NCI-H2227 treated with DMSO at 0.1 percent for 48 hours (cell line): ENCODE measurements at regions not wholly inside any gene's neighbourhood (a gene's known extent, or its start where the extent isn't known, plus 50 kb on each side); places are given as distances from the start of the nearest gene placed in this dataset.
A peak's percentile ranks its signal among the peaks of the same experiment; 100 is the strongest.

Experiments
- DNase-seq: peaks from one replicate; lab custom pipeline; 2025; lab: John Stamatoyannopoulos, UW

DNA sequence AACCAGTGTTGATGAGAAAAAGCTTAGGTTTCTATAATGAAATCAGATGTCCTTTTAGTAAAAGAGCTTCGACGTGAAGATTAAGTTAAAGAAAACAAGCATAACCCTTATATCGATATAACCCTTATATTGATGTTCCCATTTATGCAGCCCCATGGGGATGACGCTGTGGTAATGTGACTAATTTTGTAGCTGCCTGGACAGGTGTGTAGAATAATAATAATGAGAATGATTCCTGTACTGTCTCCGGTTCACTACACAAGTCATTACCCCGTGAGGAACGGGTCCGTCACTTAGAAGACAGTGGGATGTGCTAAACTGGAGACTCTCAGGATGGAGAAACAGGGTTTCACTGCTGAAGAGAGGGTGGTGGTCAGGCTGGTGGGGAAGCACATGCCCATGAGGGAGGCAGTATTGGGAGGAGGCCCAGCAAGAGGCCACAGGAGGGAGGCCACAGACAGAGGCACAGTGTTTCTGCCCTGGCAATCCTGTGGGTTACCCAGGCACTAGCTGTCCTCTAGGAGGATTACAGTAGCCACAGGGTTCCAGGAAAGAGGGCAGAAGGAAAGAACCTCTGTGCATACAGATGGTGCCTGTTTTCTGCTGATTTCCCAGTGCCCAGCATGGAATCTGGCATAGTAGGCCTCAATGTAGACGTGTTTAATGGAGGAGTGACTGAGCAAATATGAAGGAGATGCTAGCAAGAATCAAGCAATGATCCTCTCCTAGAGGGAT is 191.1 kb upstream of the TSC22D2 start:
- DNase-seq, result no peak

DNA sequence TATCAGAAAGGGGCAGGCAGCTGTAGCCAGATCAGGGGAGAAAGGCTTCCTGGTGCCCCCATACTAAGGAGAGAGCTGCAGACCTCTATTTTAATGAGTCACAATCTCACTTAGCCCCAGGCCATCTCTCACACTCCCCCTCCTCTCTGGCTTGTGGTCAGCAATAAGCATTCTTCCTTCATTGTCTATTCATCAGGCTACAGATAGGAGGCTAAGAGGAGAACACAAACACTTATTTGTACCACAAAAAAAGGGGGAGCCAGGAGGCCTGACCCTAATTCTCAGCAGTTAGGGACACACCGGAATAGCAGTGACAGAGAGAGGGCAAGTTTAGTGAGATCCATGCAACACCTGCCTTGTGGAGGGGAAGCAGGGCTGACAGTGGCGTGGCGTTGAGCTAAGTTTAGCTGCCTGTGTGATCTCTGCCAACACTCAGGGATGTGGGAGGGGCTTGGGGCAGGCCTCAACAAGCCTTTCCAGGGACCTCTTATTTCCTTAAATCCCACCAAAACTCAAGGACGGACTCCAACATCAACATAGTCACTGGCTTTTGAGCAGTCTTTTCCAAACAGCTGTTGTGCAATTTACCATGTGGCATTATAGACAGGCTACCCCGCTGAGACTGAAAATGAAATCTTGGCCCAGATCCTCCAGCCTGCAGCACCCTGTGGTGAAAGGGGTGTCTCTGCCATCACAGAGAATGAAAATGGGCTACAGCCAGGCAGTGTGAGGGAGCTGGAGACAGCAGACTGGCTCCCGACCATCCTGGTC is 191.9 kb upstream of the TSC22D2 start:
- DNase-seq, result peak; percentile 42

DNA sequence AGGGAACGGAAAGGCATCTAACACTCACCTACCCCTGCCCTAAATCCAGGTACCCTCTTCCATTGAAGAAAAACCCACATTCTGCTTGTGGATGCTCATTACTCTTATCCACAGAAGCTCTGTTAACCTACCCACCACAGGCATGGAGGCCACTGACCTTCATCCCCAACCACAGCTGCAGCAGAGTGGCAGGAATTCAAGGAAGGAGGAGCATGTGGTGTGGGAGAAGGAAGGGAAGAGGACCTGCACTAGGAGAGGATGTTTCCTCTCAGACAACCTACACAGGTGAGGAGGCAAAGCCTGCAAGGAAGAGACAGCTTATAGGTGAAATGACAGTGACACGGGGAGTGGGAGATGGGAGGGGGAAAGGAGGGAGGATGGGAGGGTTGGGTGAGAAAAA is 192.5 kb upstream of the TSC22D2 start:
- no peak for DNase-seq

DNA sequence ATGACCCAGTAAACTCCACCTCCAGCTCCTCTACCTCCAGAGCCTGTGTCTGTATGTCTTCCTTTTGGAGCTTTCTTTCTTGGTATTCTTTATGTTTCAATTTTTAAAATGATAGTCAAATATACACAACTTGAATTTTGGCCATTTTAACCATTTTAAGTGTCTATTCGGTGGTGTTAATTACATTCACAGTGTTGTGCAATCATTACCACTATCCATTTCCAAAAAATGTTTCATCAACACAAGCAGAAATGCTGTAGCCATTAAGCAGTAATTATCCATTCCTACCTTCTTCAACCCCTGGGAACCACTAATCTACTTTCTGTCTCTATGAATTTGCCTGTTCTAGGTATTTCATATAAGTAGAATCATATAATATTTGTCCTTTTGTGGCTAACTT is 194.5 kb upstream of the TSC22D2 start:
- DNase-seq, result no peak

DNA sequence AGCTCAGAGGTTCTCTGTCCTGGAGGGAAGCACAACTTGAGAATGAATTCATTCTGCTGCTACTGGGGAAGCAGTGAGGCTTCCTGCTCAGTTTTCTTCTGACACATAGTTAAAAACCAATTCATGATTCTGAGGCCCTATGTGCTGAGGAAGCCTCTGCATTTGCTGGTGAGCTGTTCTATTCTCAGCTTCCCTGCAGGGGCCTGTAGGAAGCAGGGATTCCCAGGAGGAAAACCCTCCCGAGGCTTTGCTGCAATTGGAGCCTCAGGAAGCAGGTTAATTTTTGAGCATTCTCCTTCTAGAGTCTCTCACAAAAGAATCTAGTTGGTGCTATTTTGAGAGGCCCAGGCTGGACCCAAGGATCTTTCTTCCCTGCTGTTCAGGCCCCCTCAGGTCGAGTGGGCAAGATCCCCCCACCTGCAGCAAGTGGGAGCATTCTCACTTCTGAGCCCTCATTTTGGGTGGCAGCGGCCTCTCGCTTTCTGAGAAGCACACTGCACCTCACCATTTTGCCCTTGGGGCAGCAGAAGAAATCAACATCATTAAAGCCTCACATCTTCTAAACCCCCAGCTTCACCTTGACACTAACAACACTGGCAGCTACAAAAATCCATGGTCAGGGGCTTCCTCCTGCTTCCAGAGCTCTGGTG is 197.5 kb upstream of the TSC22D2 start:
- DNase-seq, result no peak

DNA sequence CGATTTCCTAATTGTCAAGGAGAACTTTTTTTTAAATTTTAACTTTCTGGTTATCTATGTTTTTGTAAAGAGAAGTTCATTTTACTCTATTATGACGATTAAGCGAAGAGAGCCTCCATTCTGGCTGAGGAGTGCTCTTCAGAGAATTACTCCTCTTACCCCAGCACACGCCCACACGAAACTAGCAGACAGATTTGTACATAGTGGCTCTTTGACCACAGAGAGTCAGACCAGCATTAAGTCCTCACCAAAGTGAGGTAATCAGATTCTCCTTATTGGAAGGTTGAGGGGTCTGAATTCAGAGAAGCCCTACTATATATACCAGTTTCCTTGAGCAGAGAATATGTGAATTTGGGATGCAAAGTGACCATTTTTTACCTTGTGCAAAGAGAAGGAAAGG is 204.8 kb upstream of the TSC22D2 start:
- DNase-seq, result no peak

DNA sequence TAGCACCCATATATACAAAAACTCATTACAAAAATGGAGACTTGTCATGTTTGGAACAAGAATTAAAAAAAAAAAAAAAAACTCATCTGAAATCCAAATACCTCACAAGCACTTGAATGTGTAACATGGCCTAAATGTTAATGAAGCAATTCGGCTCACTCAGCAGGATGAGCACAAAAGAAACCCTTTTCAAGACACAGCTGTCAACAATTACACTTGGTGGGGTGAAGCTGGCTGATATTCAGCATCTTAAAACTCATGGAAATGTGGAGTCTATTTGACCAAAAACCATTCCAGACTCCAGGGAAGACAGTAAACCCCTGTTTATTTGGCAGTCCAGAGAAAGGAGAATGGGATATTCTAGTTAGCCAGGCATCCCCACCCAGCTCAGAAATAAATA is 205.4 kb upstream of the TSC22D2 start:
- no peak for DNase-seq

DNA sequence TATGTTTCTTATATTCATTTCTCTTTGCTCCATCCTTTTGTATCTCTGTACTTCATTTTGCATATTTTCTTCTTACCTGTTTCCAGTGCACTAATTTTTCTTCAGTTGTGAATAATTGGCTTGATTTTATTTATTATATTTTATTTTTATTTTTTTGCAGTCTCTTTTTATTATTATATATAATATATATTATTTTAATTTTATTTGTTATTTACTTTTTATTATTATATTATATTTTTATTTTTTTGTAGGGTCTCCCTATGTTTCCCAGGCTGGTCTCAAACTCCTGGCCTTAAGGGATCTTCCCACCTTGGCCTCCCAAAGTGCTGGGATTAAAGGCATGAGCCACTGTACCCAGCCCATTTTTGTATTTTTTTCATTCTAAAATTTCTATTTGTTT is 213.1 kb upstream of the TSC22D2 start:
- no peak for DNase-seq

DNA sequence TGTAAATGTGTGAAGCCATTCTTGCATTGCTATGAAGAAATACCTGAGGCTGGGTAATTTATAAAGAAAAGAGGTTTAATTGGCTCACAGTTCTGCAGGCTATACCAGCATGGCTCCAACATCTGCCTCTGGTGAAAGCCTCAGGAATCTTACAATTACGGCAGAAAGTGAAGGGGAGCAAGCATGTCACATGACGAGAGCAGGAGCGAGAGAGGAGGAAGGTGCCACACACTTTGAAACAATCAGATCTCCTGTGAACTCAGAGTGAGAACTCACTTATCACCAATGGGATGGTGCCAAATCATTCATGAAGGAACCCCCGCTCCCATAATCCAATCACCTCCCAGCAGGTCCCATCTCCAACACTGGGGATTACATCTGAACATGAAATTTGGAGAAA is 213.6 kb upstream of the TSC22D2 start:
- DNase-seq, result no peak

DNA sequence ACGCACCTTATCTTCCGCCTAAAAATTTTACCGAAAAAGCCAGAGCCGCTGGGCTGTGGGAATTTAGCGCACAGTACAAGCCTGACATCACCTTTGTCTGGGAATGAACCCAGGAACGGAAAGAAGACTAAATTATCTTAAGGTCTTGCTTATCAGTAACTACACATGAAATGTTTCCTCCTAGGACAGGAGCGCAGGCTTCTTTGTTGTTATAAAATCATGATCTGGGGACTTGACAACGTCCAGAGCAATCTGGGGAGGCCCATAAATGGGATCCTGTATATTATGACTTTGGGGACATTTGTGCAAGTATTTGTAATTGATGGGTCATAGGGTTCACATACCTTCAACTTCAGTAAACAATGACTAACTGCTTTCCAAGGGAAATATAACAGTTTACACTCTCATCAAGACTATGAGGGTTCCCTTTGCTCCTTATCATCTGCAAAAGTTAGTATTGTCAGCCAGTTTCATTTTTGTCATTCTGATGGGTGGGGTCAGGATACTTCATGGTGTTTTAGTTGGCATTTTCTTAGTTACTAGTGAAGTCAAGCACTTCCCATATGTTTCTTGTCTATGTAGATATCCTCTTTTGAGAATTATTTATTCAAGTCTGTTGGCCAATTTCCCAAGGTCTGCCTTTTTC is 213.9 kb upstream of the PFN2 start:
- no peak for DNase-seq

DNA sequence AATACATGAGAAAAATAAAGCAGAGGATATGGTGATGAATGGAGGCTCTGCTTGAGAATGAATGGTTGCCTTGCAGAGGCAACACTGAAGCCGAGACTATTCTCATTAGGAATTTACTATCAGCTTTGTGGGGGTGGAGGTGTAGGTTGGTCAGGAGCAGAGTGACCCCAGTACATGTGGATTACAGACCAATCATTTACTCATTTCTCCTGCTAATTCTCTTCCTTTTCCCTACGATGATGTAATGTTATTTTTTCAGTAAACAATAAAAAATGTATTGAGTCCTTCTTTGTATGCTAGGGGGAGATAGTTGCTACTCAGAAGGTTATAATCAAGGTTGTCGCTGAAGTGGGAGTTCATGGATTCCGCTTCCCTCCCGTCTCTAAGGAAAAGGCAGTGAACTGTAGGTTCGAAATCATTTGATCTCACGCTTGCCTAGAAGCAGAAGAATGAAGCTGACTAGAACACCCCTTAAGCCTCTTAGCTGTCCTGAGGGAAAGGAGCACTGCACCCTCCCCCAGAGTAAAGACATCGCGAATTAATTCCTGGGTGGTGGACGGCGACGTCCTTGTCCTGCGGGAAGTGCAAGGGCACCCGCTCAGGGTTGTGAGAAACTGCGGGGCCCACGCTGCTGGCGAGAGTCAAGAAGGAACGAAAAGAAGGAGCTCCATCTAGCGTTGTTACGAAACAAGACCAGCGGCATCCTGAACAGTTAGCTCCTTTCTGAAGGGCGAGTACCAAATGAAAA is 213.2 kb upstream of the PFN2 start:
- peak; percentile 79 for DNase-seq

DNA sequence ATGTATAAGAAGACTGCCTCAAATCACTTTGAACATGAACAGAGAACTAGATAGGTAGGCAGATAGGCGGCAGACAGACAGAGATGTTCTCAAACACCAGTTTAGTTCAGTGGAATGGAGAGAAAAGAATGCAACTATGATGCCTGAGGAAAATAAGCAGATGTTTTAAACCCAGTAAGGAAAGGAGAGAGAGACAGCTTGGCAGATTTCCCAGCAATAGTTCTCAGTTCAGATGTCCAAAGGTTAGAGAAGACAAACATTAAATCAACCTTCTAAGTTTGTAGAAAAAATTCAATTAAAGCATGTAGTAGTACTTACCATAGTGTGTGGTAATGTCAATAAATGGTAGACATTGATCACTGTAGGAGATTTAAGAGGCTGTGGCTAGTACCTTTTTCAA is 209.6 kb upstream of the PFN2 start:
- no peak for DNase-seq

DNA sequence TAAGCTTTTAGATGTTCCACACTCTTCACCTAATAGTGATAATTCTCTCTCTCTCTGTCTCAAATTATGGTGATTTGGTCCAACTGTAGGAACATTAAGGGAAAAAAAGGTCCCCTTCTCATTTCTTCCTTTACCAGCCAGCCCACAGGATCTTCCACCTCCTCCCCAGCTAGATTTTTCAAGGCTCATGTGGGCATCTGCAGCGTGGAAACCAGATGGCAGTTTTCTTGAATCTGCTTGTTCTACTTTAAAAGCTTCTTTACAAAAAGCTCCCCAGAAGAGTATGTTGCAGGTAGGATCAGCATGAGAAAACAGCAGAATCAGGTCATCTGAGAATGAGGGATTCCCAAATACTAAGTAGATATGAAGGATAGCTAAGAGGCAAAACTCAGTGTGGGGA is 208.6 kb upstream of the PFN2 start:
- no peak for DNase-seq

DNA sequence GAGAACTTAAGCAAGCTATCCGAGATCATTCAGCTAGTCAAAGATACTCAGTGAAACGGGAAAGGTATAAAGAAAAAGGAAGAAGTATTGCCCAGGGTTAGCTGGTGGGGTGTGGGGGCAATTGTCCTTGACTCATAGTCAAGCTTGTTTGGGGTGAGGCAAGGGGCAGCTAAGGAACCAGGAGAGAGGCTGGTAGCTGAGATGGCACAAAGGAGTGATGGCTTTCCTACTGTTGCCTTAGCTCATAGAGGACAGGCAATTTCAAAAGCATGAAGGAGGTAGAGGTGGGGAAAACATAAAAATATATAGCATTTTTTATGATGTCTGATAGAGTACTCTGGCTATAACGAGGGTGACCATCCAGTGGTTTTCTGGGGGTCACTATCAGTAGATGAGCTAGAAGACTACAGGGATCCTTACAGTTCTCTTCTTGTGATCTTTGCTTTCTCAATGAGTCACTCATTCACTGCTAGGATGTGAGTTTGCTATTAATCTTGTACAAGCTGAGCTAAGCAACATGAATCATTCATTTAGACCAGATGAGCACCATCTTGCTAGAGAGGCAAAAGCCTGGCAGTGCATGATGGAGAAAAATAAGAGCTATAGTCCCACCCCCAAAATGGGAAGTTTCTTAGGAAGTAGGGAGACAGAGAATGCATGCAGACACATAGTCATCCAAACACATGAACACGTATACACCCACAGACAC is 207.1 kb upstream of the PFN2 start:
- no peak for DNase-seq

DNA sequence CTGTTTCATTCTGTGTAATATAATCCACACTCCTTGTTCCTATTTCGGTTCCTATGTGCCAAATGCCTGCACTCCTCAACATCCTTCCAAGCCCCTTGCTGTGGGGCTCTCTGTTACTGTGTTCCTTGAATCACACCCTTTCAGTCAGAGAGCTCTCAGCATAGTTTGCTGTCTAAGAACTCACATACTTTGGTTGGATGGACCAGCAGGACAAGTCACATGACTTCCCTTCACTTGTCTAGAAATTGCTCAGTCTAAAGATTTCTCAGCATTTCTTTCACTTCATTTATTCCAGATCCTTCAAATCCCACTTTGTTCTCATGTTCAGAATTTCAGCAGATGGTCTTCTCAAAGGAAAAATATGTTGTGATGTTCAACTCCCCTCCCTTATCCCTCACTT is 203.5 kb upstream of the PFN2 start:
- no peak for DNase-seq

DNA sequence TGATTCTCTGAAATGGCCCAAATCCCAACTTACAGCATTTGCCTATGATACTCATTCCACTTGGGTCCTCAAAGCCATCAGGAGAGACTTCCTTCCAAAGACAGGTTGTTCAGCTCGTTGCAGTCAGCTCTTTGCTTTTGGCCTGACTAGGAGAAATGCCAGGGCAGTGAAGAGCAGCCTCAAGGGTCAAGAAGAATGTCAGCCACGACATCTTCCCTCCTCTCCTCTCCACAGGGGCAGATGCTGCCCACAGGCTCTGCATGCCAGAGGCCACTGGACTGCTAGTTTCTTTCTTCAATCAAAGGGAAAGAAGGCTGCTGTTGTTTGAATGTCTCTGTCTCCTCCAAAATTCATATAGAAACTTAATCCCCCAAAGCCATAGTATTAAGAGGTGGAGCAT is 201.7 kb upstream of the PFN2 start:
- no peak for DNase-seq

DNA sequence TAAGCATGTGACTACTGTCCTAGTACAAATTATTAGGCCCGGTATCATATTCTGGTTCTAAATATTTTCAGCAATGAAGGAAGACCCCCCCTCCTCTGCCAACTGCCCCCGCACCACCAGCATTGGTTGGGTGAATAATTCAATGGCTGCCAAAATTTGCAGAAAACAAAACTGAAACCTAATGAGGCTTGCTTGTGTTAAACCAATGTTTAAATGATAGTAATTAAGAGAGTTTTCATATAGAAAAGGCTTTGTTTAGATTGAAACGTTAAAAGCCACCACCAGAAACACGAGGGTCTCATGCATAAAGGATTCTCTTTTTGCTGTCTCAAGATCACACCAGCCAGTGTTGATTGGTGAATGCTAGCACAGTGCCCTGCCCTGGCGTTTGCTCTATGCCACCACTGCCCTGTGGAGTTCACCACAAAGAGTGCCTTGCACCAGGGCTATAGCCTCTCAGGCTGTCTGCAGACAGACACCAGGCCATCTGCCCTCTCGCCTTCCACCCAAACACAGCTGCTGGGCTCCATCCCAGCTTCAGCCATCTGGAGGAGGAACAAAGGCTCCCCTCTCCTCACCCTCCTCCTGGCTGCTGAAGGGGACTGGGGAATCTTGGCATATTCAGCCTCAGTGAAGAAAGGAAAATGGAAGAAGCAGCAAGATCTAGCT is 200.3 kb upstream of the PFN2 start:
- no peak for DNase-seq

DNA sequence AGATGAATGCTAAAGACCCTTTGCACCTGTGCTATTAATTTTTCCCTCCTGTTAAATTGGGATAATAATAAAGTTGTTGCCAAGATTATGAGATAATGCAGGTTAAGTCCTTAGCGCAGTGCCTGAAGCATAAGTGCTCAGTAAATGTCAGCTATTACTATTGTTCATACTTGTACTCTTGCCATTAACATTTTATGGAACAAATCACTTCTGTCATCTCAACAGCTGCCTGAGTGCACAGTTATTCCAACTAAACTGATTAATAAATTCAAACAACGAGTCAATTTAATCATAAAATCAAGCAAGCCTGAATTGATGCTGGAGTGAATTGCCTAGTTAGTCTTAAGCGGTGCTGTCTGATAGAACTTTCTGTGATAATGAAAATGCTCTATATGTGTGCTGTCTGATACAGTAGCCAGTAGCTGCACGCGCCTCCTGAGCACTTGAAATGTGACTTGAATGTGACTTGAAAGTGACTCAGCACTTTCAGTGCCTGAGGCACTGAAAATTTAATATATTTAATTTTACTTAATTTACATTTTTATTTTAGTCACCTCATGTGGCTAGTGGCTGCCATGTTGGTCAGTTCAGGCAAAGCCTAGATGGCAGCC is 198.7 kb upstream of the PFN2 start:
- DNase-seq, result no peak

DNA sequence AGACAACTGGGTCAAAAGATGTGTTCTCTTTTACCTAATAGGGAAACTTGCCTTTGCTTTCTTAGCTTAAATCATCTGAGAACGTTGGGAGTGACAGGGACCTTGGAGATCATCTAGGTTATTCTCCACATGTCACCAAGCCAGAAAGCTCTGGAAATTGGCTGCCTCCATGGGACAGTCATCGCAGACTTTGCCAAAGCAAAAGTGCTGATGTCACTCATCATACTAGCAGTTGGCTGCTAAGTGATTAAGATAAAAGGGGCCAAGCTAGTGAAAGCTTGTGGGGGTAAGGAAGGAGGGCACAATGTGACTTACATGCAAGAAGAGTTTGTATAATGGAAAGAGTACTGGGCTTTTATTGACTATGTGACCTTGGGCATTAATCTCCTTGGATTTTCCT is 198.0 kb upstream of the PFN2 start:
- DNase-seq, result no peak

DNA sequence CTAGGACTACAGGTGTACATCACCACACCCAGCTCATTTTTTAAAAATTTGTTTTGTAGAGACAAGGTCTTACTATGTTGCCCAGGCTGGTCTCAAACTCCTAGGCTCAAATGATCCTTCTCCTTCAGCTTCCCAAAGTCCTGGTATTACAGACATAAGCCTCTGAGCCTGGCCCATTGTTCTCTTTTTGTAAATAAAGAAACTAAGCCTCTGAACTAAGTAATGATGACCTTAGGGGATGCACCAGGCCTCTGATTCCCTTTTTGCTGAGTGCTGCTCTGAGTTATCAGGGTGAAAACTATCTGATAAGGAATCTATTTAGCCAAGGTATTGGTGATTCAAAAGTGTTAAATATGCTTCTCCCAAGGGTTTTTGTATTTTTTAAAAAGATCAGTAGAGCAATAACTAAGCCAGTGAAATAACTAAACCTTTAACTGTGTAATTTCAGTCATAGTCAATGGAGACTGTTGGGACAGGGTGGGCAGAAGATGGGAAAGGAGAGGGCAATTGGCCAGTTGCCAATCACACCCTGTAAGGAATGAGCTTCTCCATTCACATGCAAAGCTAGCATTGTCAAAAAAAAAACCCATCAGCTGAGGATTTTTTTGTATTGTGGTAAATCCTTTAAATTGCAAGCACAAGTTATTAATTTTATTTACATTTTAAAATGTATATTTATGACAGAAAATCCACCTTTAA is 194.8 kb upstream of the PFN2 start:
- no peak for DNase-seq
